ENCODE measurements at regions not wholly inside any gene's neighbourhood (a gene's known extent, or its start where the extent isn't known, plus 50 kb on each side); places are given as distances from the start of the nearest gene placed in this dataset.

DNA sequence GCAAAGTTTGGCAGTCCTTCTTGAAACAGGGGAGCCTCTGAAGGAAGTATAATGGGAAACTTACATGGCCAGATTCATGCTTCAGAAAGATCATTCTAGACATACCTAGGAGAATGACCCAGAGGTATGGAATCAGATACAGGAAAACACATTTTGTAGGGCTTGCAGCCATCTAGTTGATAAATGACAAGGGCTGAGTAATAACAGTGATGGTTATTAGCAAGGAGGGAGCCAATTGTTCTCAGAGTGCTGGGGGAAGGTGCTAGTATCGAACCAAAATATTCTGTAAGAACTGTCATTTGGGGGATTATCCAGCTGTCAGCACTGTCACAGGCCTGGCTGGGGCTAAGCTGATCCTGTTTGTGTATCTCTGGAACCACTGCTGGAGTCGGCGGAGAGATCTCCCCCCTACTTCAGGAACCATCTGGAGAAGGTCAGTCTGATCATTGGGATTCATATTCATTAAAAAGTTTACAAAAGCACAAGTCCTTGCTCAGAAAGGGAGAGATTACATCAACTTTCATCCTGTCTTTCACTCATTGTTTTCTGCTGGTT lies 113.8 kb upstream of the THSD7B start:
- no peaks in the 10 kb centered on the region for H3K4me1 ChIP-seq (ENCODE audit: control insufficient read depth in 1 of 2, insufficient read depth in 2 of 2, low read length in 2 of 2)
- Mint-ChIP-seq H3K4me1 (no peaks in the 10 kb centered on the region), H3K27me3 (ENCODE audit: low read depth in 3 of 3) (no peaks in the 10 kb centered on the region), H3K36me3 (no peaks in the 10 kb centered on the region), H3K4me3 (no peak overlapping the region), H3K27ac (no peak overlapping the region), H3K9me3 (peaks cover 0 to 6% (median 0%) of the 10 kb centered on the region in 7 donors)
- 100% methylated on average over 1 of the region's 3 CpGs for WGBS (ENCODE audit: insufficient coverage)
- H3K27ac ChIP-seq (ENCODE audit: low read depth in 1 of 2, low read length in 2 of 2) = no peak overlapping the region
- H3K4me2 ChIP-seq (replicated peaks; ENCODE audit: extremely low read depth, low read length, poor library complexity, severe bottlenecking) = no peak overlapping the region
- H3K4me3 ChIP-seq (replicated peaks in 1 of 3; ENCODE audit: low read depth in 2 of 3, low read length in 3 of 3) = no peak overlapping the region
- intact Hi-C loops (cut with micrococcal nuclease) = no loop called here
- H3K79me2 ChIP-seq (ENCODE audit: insufficient read depth, low read length) = no peaks in the 10 kb centered on the region
- no peaks in the 10 kb centered on the region for H3K36me3 ChIP-seq (replicated peaks in 1 of 2; ENCODE audit: control insufficient read depth in 1 of 2, insufficient read depth in 2 of 2, low read length in 2 of 2)
- no peaks in the 10 kb centered on the region for H4K20me1 ChIP-seq (ENCODE audit: insufficient read depth, low read length)
- H3K9me3 ChIP-seq (replicated peaks in 1 of 2; ENCODE audit: control insufficient read depth in 1 of 2, insufficient read depth in 1 of 2, low read length in 2 of 2) = no peaks in the 10 kb centered on the region
- no peak for DNase-seq
- no peak overlapping the region for H2AFZ ChIP-seq (ENCODE audit: insufficient read depth, low read depth, low read length, poor library complexity, severe bottlenecking)
- H3K27me3 ChIP-seq (ENCODE audit: control insufficient read depth in 2 of 2, insufficient read depth in 2 of 2, low read length in 2 of 2) = no peaks in the 10 kb centered on the region
- TF ChIP-seq, protein P1, sequence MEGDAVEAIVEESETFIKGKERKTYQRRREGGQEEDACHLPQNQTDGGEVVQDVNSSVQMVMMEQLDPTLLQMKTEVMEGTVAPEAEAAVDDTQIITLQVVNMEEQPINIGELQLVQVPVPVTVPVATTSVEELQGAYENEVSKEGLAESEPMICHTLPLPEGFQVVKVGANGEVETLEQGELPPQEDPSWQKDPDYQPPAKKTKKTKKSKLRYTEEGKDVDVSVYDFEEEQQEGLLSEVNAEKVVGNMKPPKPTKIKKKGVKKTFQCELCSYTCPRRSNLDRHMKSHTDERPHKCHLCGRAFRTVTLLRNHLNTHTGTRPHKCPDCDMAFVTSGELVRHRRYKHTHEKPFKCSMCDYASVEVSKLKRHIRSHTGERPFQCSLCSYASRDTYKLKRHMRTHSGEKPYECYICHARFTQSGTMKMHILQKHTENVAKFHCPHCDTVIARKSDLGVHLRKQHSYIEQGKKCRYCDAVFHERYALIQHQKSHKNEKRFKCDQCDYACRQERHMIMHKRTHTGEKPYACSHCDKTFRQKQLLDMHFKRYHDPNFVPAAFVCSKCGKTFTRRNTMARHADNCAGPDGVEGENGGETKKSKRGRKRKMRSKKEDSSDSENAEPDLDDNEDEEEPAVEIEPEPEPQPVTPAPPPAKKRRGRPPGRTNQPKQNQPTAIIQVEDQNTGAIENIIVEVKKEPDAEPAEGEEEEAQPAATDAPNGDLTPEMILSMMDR (IDR thresholded peaks at IDR 0.05) = no peak
- no peak overlapping the region for H3K9ac ChIP-seq (ENCODE audit: insufficient read depth, low read length, poor library complexity, severe bottlenecking)

DNA sequence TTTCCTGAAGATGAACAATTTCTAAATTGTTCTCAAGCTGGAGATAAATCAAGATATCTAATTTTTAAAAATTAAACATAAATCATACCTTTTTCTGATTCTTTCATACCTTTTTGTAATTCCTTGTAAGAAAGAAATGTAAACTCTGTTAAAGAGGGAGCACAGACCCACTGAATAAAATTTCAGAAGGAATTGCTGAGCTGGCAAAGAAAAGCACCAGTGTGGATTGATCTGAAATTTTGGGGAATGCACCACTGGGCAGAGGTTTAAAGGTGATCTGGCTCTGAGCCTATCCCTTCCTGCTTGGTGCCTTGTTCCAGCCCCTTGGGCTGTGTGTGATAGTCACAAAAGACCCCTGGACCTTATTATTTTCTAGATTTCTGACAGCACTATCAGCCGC lies 118.3 kb upstream of the THSD7B start:
- no peak for DNase-seq
- TF ChIP-seq, protein P1 (IDR thresholded peaks at IDR 0.05) = no peak
- H4K20me1 ChIP-seq (ENCODE audit: insufficient read depth, low read length) = no peaks in the 10 kb centered on the region
- no peaks in the 10 kb centered on the region for H3K27me3 ChIP-seq (ENCODE audit: control insufficient read depth in 2 of 2, insufficient read depth in 2 of 2, low read length in 2 of 2)
- Mint-ChIP-seq H3K27me3 (ENCODE audit: low read depth in 3 of 3) (peaks cover 0 to 3% (median 0%) of the 10 kb centered on the region in 3 donors), H3K36me3 (no peaks in the 10 kb centered on the region), H3K4me1 (no peaks in the 10 kb centered on the region), H3K27ac (no peak overlapping the region), H3K4me3 (no peak overlapping the region), H3K9me3 (peaks cover 0 to 3% (median 0%) of the 10 kb centered on the region in 7 donors)
- no peaks in the 10 kb centered on the region for H3K79me2 ChIP-seq (ENCODE audit: insufficient read depth, low read length)
- H3K36me3 ChIP-seq (replicated peaks in 1 of 2; ENCODE audit: control insufficient read depth in 1 of 2, insufficient read depth in 2 of 2, low read length in 2 of 2) = no peaks in the 10 kb centered on the region
- no CpG with 5 or more reads among the region's 1 CpG for WGBS (ENCODE audit: insufficient coverage)
- no peak overlapping the region for H3K9ac ChIP-seq (ENCODE audit: insufficient read depth, low read length, poor library complexity, severe bottlenecking)
- H3K9me3 ChIP-seq (replicated peaks in 1 of 2; ENCODE audit: control insufficient read depth in 1 of 2, insufficient read depth in 1 of 2, low read length in 2 of 2) = no peaks in the 10 kb centered on the region
- no peak overlapping the region for H3K4me3 ChIP-seq (replicated peaks in 1 of 3; ENCODE audit: low read depth in 2 of 3, low read length in 3 of 3)
- H2AFZ ChIP-seq (ENCODE audit: insufficient read depth, low read depth, low read length, poor library complexity, severe bottlenecking) = no peak overlapping the region
- H3K4me1 ChIP-seq (ENCODE audit: control insufficient read depth in 1 of 2, insufficient read depth in 2 of 2, low read length in 2 of 2) = no peaks in the 10 kb centered on the region
- intact Hi-C loops (cut with micrococcal nuclease) = no loop called here
- H3K4me2 ChIP-seq (replicated peaks; ENCODE audit: extremely low read depth, low read length, poor library complexity, severe bottlenecking) = no peak overlapping the region
- H3K27ac ChIP-seq (ENCODE audit: low read depth in 1 of 2, low read length in 2 of 2) = no peak overlapping the region
